ENCODE measurements at regions not wholly inside any gene's neighbourhood (a gene's known extent, or its start where the extent isn't known, plus 50 kb on each side); places are given as distances from the start of the nearest gene placed in this dataset.

DNA sequence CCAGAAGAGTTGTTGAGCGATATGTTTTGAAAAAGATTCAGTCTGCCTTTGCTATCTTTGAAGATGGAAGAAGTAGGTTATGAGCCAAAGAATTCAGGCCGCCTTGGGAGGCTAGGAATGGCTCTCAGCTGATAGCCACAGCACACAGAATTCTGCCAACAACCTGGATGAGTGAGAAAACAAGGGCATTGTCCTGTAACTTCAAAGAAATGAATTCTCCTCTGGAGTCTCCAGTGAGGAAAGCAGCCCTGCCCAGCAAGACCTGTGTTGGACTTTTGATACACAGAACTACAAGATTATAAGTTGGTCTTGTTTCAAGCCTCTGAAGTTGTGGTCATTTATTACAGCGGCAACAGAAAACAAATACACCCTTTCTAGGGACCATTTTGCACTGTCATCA is 509.9 kb upstream of the ZNF608 start:
- DNase-seq (ENCODE audit: low spot score in 2 of 2), result no peak
- no peak overlapping the region for H3K4me3 ChIP-seq

DNA sequence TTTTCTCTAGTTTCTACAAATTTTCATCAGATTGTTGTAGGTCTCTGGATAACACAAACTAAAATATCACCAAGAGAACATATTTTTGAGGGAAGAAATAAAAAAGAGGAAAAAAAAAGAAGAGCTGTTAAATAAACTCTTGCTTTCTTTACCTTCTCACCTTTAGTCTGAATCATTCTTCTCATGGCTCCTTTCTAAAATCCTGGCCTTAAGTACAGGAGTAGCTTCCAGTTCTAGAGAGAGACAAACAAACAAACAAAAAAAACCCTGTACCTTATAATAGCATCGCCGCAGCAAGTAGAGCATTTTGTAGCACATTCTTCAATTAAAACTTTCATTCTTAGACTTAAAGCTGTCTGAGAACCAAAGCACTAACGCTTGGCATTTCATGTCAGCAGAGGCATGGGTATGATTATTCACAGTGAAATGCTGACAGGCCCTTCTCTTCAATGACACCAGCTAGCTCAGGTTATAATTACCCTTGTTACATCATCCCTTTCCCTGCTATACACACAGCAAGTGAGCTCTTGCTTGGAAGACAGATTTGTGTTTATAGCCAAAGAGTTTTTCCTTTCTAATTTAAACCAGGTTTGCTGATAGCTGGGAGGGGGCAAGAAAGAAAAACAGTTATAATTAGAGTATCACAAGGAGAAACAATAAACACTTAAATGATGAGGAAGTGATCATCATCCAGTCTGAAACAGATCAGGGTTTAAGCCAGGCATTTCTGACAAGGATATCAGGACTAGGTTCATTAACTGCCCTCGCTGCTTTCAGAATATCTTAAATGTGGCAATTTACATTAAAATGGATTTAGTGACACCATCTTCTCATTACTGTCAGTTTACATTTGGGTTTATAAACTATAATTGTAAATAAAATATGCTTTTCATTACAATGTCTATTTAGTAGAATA is 510.9 kb upstream of the ZNF608 start:
- no peaks in the 10 kb centered on the region for H3K36me3 ChIP-seq
- H3K27ac ChIP-seq, result no peak overlapping the region
- H3K9me3 ChIP-seq, result peaks cover 3% of the 10 kb centered on the region
- TF ChIP-seq POLR2A (IDR thresholded peaks at IDR 0.05) (no peak), EP300 (IDR thresholded peaks at IDR 0.05) (no peak), POLR2AphosphoS5 (IDR thresholded peaks at IDR 0.05) (no peak)
- TF ChIP-seq, protein P1, sequence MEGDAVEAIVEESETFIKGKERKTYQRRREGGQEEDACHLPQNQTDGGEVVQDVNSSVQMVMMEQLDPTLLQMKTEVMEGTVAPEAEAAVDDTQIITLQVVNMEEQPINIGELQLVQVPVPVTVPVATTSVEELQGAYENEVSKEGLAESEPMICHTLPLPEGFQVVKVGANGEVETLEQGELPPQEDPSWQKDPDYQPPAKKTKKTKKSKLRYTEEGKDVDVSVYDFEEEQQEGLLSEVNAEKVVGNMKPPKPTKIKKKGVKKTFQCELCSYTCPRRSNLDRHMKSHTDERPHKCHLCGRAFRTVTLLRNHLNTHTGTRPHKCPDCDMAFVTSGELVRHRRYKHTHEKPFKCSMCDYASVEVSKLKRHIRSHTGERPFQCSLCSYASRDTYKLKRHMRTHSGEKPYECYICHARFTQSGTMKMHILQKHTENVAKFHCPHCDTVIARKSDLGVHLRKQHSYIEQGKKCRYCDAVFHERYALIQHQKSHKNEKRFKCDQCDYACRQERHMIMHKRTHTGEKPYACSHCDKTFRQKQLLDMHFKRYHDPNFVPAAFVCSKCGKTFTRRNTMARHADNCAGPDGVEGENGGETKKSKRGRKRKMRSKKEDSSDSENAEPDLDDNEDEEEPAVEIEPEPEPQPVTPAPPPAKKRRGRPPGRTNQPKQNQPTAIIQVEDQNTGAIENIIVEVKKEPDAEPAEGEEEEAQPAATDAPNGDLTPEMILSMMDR (IDR thresholded peaks at IDR 0.05), result no peak
- H3K4me3 ChIP-seq, result no peak overlapping the region
- no peaks in the 10 kb centered on the region for H3K27me3 ChIP-seq
- WGBS, result 69% methylated on average over 4 of the region's 4 CpGs
- DNase-seq (ENCODE audit: low spot score in 2 of 2), result no peak
- H3K4me1 ChIP-seq, result no peaks in the 10 kb centered on the region

More for the DNA sequence above, 509.9 kb upstream of the ZNF608 start:
- Histone ChIP-seq H3K4me1 (no peaks in the 10 kb centered on the region), H3K27ac (no peak overlapping the region), H3K27me3 (no peaks in the 10 kb centered on the region), H3K36me3 (no peaks in the 10 kb centered on the region), H3K9me3 (peaks cover 3% of the 10 kb centered on the region)
- WGBS, result 94% methylated on average over 3 of the region's 3 CpGs
- TF ChIP-seq POLR2AphosphoS5 (IDR thresholded peaks at IDR 0.05) (no peak), POLR2A (IDR thresholded peaks at IDR 0.05) (no peak), EP300 (IDR thresholded peaks at IDR 0.05) (no peak)
- TF ChIP-seq, protein P1 (IDR thresholded peaks at IDR 0.05), result no peak

DNA sequence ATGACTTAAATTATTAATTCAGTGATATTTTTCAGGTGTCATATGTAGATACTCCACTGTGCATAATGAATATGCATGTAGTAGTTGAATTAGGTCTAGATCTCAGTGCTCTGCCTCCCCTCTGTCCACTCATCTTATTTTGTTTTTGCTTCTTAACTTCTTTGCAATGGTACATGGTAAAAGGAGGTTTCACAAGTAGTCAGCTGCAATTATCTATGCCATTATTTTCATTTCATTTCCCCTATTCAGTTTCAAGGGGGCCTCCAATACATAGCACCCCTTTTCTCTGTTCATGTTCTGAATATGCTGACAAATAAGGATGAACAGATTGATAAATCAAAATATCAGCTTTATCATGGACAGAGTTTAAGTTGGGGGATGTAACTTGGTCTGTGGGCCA is 511.6 kb upstream of the ZNF608 start:
- Histone ChIP-seq H3K4me1 (no peaks in the 10 kb centered on the region), H3K9me3 (peaks cover 3% of the 10 kb centered on the region), H3K4me3 (no peak overlapping the region), H3K36me3 (no peaks in the 10 kb centered on the region), H3K27ac (no peak overlapping the region), H3K27me3 (no peaks in the 10 kb centered on the region)
- DNase-seq (ENCODE audit: low spot score in 2 of 2), result no peak
- TF ChIP-seq POLR2AphosphoS5 (IDR thresholded peaks at IDR 0.05) (no peak), EP300 (IDR thresholded peaks at IDR 0.05) (no peak), POLR2A (IDR thresholded peaks at IDR 0.05) (no peak)
- TF ChIP-seq, protein P1 (IDR thresholded peaks at IDR 0.05), result no peak

DNA sequence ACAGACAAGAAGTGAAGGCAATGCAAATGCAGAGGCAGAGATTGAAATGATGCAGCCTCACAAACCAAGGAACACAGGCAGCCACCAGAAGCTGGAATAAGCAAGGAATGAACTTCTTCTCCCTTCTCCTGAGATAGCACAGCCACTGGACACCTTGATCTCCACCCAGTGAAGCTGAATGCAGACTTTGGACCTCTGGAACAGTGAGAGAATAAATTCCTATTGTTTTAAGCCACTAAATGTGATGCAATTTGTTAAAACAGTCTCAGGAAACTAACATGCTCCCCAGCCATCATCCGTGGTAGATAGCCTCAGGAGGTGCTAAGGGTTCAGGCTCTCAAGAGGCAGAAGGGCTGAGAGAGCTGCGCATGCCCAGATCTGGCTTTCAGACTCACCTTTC is 512.2 kb upstream of the ZNF608 start:
- TF ChIP-seq POLR2A (IDR thresholded peaks at IDR 0.05) (no peak), POLR2AphosphoS5 (IDR thresholded peaks at IDR 0.05) (no peak), EP300 (IDR thresholded peaks at IDR 0.05) (no peak)
- TF ChIP-seq, protein P1 (IDR thresholded peaks at IDR 0.05), result no peak
- no peak overlapping the region for H3K4me3 ChIP-seq
- WGBS, result 88% methylated on average over 2 of the region's 2 CpGs
- H3K27me3 ChIP-seq, result no peaks in the 10 kb centered on the region
- H3K27ac ChIP-seq, result no peak overlapping the region
- H3K4me1 ChIP-seq, result no peaks in the 10 kb centered on the region
- H3K36me3 ChIP-seq, result no peaks in the 10 kb centered on the region
- DNase-seq (ENCODE audit: low spot score in 2 of 2), result no peak
- no peaks in the 10 kb centered on the region for H3K9me3 ChIP-seq

DNA sequence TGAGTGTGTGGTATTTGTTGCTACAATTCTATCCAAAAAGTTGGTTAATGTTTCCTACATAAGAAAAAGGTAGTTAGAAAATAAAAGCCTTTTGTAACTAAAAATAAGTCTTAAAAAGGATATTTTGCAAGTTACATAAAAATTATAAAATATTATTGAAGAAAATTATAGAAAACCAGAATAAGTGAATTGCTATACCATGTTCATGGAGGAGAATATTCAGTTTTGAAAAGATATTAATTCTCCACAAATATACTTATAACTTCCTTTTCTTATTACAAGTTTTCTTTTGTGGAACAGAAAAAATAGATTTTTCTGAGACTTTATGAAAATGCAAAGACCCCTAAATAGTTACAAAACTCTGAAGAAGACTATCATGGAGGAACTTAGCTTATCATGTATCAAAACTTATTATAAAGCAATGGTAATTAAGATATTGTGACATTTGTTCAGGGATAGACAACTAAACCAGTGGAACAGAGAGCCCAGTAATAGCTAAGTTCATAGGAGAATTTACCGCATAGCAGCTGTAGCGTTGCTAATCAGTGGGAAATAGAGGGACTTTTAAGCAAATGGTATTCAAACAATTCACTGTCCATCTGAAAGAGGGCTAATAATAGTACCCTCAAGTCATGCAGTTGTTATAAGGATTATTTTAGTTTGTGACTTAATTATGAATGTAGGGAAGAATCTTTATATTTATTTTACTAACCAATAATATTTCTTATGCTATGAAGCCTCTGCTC is 515.2 kb upstream of the ZNF608 start:
- Histone ChIP-seq H3K4me1 (no peaks in the 10 kb centered on the region), H3K27me3 (no peaks in the 10 kb centered on the region), H3K27ac (no peak overlapping the region), H3K9me3 (no peaks in the 10 kb centered on the region), H3K4me3 (no peak overlapping the region), H3K36me3 (no peaks in the 10 kb centered on the region)
- 89% methylated on average over 2 of the region's 2 CpGs for WGBS
- TF ChIP-seq EP300 (IDR thresholded peaks at IDR 0.05) (no peak), POLR2AphosphoS5 (IDR thresholded peaks at IDR 0.05) (no peak), POLR2A (IDR thresholded peaks at IDR 0.05) (no peak)
- TF ChIP-seq, protein P1 (IDR thresholded peaks at IDR 0.05), result no peak
- no peak for DNase-seq (ENCODE audit: low spot score in 2 of 2)

Measured in suprapubic skin (tissue), 4 donors.